C4-2B (cell line): ENCODE measurements at regions not wholly inside any gene's neighbourhood (a gene's known extent, or its start where the extent isn't known, plus 50 kb on each side); places are given as distances from the start of the nearest gene placed in this dataset.
A peak's percentile ranks its signal among the peaks of the same experiment; 100 is the strongest.

ENCODE experiments used
- H3K27ac ChIP-seq: fragments of 450-650 bp; 2 replicates; pipeline ENCODE4 v1.5.1; 2017
- ZFX ChIP-seq: fragments of 450-650 bp; IDR thresholded peaks from 2 replicates; pipeline ENCODE4 v1.6.1; 2017
- TF ChIP-seq, protein P1 (sequence below): fragments of 450-650 bp; conservative IDR thresholded peaks from 2 replicates; pipeline ENCODE4 v1.5.1; 2017; ENCODE audit warnings: mild to moderate bottlenecking

DNA sequence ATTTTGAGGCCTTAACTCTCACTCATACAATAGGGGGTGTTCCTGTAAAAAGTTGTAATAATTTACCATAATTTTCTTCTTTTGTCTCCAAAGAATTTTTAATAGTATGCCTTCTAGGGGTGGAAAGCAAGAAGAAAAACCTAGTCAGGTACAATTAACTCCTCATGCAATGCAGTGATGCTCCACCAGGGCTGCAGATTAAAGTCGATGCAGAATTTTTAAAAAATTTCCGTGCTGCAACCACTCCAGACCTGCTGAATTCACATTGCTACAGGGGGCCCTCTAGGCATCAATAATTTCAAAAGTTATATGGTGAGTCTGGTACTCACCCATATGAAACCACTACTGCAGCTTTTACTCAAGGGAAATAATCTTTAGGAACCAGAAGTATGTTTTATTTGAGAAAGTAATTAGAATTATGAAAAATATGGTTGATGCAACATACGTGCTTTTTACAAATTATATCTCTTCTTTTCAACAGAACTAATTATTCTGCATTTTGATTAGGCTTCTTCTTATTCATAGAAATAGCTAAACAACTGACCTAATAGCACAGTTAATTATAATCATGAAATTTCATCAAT is 353.2 kb downstream of the BCAT1 start:
- TF ChIP-seq ZFX, result no peak
- TF ChIP-seq, protein P1, sequence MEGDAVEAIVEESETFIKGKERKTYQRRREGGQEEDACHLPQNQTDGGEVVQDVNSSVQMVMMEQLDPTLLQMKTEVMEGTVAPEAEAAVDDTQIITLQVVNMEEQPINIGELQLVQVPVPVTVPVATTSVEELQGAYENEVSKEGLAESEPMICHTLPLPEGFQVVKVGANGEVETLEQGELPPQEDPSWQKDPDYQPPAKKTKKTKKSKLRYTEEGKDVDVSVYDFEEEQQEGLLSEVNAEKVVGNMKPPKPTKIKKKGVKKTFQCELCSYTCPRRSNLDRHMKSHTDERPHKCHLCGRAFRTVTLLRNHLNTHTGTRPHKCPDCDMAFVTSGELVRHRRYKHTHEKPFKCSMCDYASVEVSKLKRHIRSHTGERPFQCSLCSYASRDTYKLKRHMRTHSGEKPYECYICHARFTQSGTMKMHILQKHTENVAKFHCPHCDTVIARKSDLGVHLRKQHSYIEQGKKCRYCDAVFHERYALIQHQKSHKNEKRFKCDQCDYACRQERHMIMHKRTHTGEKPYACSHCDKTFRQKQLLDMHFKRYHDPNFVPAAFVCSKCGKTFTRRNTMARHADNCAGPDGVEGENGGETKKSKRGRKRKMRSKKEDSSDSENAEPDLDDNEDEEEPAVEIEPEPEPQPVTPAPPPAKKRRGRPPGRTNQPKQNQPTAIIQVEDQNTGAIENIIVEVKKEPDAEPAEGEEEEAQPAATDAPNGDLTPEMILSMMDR, result no peak; the same call in 1 of the 2 replicates
- no peak overlapping the region for H3K27ac ChIP-seq

DNA sequence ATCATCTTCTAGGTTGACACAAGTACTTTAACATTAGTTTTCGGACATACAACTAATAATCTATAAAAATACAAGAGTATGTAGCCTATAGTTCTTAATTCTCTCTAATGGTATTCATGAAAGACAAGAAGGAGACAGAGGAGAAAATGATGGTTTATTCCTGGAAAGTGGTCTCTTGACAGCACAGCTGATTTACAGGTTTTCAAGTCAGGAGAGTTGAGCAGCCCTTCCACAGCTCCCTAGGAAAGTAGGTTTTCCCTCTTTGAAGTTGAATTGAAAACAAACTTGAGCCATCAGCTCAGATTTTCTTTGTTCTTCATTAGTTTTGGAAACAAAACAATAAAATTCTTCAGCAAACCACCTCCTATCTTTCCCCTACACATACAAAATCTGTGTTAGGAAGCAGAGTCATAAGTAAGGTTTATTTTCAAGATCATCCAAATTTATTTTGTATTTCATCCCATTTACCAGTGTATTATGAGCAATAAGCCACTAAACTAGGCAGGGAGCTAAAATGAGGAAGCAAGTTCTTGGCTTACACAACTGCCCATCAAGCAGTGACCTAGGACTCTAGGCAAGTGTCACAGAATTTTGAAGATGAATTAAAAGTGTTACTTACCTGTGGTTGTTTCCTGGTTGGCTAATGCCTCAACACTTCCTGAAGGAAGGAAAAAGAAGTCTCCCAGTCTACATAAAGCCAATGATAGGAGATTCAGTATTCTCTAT is 357.0 kb downstream of the BCAT1 start:
- TF ChIP-seq ZFX, result no peak
- TF ChIP-seq, protein P1, result no peak

DNA sequence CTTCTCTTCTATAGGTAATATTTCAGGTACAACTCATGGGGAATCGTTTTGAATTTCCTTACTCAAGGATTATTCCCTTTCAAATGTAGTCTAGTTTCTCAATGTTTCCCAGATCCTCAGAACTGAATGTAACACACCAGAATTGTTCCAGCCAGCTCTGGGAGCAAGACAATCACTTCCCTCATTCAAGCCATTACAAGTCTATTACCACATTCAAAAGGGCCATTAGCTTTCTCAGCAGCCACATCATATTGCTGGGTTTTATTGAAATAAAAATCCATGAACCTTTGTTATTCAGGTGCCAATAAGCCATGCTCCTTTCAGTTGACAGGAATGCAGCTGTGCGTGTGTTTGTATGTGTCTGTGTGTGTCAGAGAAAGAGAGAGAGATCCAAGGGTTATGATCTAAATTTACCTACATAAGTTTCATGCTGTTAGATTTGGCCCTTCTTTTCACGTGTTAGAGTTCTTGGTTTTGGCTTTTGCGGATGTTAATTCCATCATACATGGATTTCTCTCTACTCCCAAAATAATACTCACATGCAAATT is 357.7 kb downstream of the BCAT1 start:
- TF ChIP-seq, protein P1, result no peak
- TF ChIP-seq ZFX, result no peak
- H3K27ac ChIP-seq, result no peak overlapping the region

More for the DNA sequence above, 357.0 kb downstream of the BCAT1 start:
- H3K27ac ChIP-seq, result no peak overlapping the region

DNA sequence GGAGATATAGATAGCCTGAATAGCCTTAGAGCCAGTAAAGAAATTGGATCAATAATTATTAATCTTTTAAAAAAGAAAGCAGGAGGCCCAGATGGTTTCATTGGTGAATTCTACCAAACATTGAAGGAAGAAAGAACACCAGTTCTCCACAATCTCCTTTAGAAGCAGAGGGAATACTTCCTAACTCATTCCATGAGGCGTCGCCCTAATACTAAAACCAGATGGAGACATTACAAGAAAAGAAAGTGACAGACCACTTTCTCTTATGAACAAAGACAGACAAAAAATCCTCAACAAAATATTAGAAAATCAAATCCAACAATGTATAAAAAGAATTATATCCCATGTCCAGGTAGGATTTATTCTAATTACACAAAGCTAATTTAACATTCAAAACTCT is 362.6 kb downstream of the BCAT1 start:
- no peak for TF ChIP-seq ZFX
- TF ChIP-seq, protein P1, result peak; percentile 18; the same call in 1 of the 2 replicates
- H3K27ac ChIP-seq, result no peak overlapping the region

DNA sequence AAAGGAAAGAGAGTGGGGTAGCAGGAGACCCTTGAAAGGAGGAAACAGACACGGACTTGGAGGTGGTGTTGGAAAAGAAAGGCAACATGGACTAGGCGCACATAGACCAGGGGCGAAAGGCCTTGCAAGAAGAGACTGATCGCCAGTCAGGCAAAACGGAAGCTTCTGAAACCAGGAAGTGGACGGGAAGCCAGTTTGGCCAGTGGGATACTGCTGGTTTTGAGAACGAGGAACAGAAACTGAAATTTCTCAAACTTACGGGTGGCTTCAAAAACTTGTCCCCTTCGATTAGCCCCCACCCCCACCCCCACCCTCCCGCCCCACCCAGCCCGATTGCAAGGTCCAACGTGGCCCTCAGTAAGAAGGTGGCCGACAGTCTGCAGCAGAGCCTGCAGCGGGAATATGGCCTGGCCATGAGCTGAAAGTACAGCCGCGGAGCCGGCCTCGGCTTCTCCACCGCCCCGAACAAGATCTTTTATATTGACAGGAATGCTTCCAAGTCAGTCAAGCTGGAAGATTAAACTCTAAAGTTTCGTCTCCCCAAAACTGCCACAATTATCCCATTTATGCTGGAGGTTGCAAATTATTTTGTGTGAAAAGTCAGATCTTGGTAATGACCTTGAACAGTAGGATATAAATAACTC is 364.7 kb downstream of the BCAT1 start:
- no peak for TF ChIP-seq ZFX
- TF ChIP-seq, protein P1, result no peak

DNA sequence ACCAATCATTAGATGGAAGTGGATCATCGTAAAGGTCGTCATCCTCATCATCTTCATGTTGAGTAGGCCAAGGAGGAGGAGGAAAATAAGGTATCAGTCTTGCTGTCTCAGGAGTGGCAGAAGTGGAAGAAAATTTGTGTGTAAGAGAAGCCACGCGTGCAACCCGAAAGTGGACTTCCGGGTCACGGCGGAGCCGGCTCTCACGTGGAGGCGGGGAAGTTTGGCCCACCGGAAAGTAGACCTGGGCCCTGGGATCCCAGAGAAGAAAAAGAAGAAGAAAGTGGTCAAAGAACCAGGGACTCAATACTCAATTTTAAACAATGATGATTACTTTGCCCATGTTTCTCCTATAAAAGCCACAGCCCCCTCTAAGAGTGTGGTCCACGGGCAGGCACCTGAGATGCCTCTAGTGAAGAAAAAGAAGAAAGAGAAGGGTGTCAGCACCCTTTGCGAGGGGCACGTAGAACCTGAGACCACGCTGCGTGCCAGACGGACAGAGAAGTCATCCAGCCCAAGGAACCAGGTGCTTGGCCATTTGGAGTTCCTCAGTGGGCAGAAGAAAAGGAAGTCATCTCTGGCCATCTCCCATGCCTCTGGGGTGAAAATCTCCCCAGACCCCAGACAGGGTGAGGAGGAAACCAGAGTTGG is 365.8 kb downstream of the BCAT1 start:
- no peak overlapping the region for H3K27ac ChIP-seq
- TF ChIP-seq, protein P1, result no peak
- TF ChIP-seq ZFX, result no peak

More for the DNA sequence above, 364.7 kb downstream of the BCAT1 start:
- H3K27ac ChIP-seq, result no peak overlapping the region
